ENCODE measurements at regions not wholly inside any gene's neighbourhood (a gene's known extent, or its start where the extent isn't known, plus 50 kb on each side); places are given as distances from the start of the nearest gene placed in this dataset.

DNA sequence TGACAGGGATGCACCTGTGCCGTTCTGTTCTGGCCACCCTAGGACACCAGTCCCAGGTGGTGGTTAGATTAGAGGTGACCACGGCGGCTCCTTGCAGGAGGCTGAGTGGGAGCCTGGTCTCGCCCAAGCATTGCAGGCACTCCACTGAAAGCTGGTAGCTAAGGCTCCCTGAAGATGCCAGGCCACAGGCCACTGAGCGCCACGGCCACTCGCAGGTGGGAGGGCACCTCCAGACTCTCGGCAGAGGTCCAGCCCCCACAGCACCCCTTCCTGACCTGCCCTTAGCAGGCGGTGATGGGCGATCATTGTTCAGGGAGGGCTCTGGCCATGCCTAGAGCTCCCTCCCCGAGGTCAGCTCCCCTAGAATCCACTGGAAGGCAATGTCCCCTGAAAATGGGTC is 1270.2 kb downstream of the BRD1 start:
- no peak for DNase-seq

- no peak for DNase-seq
These were observed 1270.9 kb downstream of the BRD1 start for GRCh38 chr22:48556751-48557150.

- no peak for DNase-seq
These were observed 1271.5 kb downstream of the BRD1 start for GRCh38 chr22:48556222-48556621.

DNA sequence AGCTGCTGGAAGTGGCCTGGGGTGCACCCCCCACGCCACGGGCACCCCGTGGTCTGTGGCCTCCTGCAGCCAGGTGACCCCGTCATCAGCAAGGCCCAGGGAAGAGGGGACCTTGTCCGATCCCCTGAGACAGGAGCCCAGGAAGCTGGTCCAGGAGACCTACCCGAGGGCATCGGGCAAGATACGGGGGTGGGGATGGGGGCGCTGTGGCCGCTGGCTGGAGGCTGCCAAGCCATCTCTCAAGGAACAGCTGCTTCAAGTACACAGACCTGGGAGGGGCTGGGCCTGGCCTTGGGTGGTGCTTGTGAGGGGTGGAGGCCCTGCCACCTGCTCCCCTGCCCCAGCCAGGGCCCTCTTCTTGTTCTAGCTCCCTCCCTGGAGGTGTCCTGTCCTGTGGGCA is 1272.1 kb downstream of the BRD1 start:
- no peak for DNase-seq

GRCh38 chr22:48554893-48555572 is 1272.6 kb downstream of the BRD1 start:
- DNase-seq = no peak

DNA sequence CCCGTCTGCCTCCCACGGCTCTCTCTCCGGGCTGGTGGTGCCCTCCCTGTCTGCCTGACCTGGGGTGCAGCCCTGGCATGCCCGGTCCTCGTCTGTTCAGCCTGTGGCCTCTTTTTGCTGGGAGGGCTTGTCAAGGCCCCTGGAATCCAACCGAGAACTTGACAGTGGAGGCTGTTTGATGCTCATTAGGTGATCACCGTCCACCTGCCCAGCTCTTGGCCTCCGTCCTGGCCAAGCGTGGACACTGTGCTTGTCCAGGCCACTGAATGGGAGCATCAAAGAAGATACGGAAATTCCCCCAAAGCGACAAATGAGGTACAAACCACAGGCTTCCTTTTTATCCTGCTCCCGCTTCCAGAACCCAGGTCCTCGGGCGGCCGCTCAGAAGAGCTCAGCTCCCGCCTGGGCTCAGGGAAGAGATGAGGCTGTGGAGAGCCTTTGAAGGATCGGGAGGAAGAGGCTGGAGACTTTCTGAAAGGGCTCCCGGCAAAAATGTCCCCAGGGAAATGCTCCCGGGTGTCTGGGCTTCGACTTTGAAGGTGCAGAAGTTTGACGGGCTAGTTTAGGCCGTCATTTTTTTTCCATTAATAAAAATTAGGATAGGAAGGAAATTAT is 1273.9 kb downstream of the BRD1 start:
- DNase-seq = no peak

GRCh38 chr22:48553119-48553518 is 1274.6 kb downstream of the BRD1 start:
- DNase-seq = no peak

GRCh38 chr22:48551716-48552268 is 1275.9 kb downstream of the BRD1 start:
- DNase-seq = no peak

GRCh38 chr22:48551061-48551460 is 1276.6 kb downstream of the BRD1 start:
- no peak for DNase-seq

GRCh38 chr22:48548391-48548790 is 1279.3 kb downstream of the BRD1 start:
- no peak for DNase-seq

GRCh38 chr22:48547971-48548370 is 1279.7 kb downstream of the BRD1 start:
- no peak for DNase-seq

DNA sequence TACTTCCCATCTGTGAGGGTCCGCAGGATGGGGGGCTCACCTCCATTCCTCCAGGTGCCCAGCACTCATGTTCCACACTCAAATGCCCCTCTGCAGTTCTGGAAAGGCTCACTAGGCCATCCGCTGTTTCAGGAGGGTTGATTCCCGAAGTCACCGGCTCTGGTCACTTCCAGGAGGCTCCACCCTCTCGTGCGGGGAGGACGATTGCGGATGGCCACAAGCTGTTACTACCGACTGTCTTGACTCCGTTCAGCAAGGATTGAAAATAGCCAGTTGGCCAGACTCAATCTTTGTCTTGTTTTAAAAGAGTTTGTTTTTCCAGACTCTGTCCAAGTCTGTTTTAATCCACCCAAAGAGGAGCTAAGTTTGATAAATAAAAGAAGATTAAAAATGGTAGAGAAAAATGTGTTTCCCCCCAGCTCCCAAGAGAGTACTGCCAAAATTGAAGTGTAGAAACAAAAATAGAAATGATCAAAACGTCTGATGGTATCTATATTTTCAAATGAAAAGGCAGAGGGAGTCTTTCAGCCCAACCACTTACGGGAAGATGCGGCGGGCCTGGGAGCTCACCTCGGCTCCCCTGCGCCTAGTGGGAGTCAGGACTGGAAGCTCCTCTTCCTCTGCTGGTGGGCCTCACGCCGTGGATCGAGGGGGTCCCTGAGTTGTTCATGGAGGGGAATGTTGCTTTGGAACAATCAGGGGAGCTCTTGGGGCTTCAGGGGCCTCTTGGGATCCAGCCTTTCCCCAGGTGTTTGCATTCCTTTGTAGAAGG is 1280.8 kb downstream of the BRD1 start:
- DNase-seq = no peak

GRCh38 chr22:48545987-48546386 is 1281.7 kb downstream of the BRD1 start:
- DNase-seq = no peak

DNA sequence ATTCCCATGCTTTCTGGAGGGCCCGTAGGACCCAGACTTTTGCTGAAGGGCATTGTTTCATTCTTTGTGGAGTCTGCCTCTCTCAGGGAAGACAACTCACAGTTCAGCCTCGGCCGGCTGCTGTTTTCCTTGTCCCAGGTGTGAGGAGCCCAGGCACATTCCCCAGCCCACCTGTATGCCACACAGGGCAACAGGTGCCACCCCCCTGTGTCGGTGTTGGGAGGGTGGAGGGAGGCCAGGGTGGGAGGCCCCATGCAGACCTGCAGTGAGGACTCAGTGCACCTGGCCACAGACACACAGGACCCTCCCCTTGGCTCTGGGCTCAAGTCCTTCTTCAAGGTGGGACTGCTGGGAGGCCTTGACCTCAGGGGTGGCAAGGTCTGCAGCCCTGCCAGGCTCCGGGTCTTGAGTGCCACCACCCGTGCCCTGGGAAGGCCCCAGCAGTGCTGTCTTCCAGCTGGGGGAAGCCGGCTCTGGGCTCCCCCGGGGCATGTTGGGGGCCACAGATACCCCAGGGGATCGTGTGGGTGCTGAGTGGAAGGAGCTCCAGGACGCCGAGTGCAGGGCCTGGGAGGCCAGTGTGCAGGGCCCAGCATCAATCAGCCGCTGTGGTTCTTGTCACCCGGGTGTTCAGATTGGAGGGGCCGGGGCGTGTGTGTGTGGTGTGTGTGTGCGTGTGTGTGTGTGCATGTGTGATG is 1286.1 kb downstream of the BRD1 start:
- DNase-seq = no peak

- no peak for DNase-seq
These were observed 1288.4 kb downstream of the BRD1 start for GRCh38 chr22:48539261-48539660.

DNA sequence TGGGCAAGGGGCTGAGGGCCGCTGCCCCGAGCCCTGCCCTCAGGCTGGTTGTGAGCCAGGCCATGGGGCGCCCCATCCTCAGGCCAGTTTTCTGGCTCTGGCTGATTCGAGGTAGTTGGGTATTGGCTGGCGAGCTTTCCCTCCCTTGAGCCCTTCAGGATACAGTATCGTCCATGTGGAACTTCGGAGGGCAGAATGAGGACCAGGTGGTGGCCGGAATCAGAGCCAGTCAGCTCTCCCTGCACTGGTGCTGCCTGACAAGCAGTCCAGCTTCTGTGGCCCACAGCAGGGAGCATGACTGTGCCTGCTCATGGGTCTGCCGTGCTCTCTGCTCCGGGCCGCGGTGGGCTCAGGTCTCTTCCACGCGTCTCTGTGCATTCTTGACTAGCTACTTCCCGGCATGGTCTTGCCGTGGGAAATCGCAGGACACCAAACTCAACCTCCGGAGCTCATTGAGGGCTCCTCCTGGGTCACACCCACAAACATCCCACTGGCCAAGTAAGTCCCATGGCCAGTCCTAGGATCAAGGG is 1289.3 kb downstream of the BRD1 start:
- DNase-seq = no peak

DNA sequence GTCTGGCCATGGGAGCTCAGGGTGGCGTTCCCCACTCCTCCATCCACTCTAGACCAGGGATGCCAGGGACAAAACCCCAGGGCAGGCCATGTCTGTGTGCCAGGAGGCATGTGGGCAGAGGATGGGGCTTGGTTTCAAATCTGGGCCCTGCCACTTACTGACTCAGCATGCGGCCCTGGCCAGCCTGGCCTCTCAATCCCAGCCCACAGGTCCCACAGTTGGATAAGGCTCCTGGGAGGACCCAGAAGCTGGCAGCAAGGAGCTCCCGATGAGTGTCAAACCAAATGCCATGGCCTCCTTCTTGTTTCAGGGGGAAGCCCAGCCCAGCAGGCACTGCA is 1290.4 kb downstream of the BRD1 start:
- DNase-seq = no peak

GRCh38 chr22:48536541-48537342 is 1290.9 kb downstream of the BRD1 start:
- no peak for DNase-seq

- DNase-seq = no peak
These were observed 1291.7 kb downstream of the BRD1 start for GRCh38 chr22:48535868-48536540.

GRCh38 chr22:48534395-48534958 is 1293.2 kb downstream of the BRD1 start:
- DNase-seq = no peak

DNA sequence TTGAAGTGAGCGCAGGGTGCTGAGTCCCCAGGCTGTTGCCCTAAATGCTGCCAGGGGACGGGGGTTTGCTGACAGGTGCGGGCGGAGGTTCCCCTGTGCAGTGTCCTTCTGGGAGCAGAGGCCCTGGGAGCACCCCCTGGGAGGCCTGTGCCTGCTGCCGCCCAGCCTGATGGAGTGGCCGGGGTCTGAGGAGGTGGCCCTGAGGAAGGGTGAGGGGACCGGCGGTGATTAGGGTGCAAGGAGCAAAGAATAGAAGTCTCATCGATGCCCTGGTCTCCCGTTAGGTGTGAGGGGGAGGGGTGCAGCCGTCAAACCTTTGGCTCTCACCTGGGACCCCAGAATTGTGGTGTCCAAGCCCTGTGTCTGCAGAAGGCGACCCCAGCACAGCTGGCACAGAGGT is 1294.7 kb downstream of the BRD1 start:
- no peak for DNase-seq
